HG03097 (cell line): ENCODE measurements at regions not wholly inside any gene's neighbourhood (a gene's known extent, or its start where the extent isn't known, plus 50 kb on each side); places are given as distances from the start of the nearest gene placed in this dataset.
"Not testable (repeated sequence)": the region's sequence is repeated elsewhere in the genome, so short reads cannot be mapped to it uniquely, and the experiment has no call there.

Experiments used
- ATAC-seq: cut with Tn5 transposase; IDR thresholded peaks from one replicate; pipeline ENCODE4 v1.9.1; 2021; ENCODE audit not compliant: unreplicated experiment, low FRiP score

GRCh38 chr1:146443088-146443870 lies 214.5 kb upstream of the NOTCH2NLA start:
- ATAC-seq: not testable (repeated sequence)

GRCh38 chr1:146438543-146438942 lies 209.7 kb upstream of the NOTCH2NLA start:
- ATAC-seq: not testable (repeated sequence)

- ATAC-seq: not testable (repeated sequence)
Measured at GRCh38 chr1:146416642-146417041, 187.8 kb upstream of the NOTCH2NLA start.

- ATAC-seq: not testable (repeated sequence)
Measured at GRCh38 chr1:146415017-146415416, 186.2 kb upstream of the NOTCH2NLA start.

- ATAC-seq: not testable (repeated sequence)
Measured at GRCh38 chr1:146413911-146414310, 185.1 kb upstream of the NOTCH2NLA start.

GRCh38 chr1:146411923-146412322 lies 183.1 kb upstream of the NOTCH2NLA start:
- not testable (repeated sequence) for ATAC-seq

- not testable (repeated sequence) for ATAC-seq
Measured at GRCh38 chr1:146409817-146410441, 181.1 kb upstream of the NOTCH2NLA start.

GRCh38 chr1:146409116-146409801 lies 180.4 kb upstream of the NOTCH2NLA start:
- ATAC-seq: not testable (repeated sequence)

- not testable (repeated sequence) for ATAC-seq
Measured at GRCh38 chr1:146401281-146401825, 172.5 kb upstream of the NOTCH2NLA start.

GRCh38 chr1:146400173-146401121 lies 171.6 kb upstream of the NOTCH2NLA start:
- ATAC-seq: not testable (repeated sequence)

GRCh38 chr1:146399225-146399624 lies 170.4 kb upstream of the NOTCH2NLA start:
- not testable (repeated sequence) for ATAC-seq

GRCh38 chr1:146396801-146397200 lies 168.0 kb upstream of the NOTCH2NLA start:
- ATAC-seq: not testable (repeated sequence)

GRCh38 chr1:146396242-146396641 lies 167.4 kb upstream of the NOTCH2NLA start:
- not testable (repeated sequence) for ATAC-seq

GRCh38 chr1:146393796-146394195 lies 165.0 kb upstream of the NOTCH2NLA start:
- not testable (repeated sequence) for ATAC-seq

GRCh38 chr1:146393154-146393553 lies 164.3 kb upstream of the NOTCH2NLA start:
- ATAC-seq: not testable (repeated sequence)

- ATAC-seq: not testable (repeated sequence)
Measured at GRCh38 chr1:146389178-146389577, 160.4 kb upstream of the NOTCH2NLA start.

GRCh38 chr1:146387750-146388469 lies 159.1 kb upstream of the NOTCH2NLA start:
- not testable (repeated sequence) for ATAC-seq

GRCh38 chr1:146386851-146387749 lies 158.3 kb upstream of the NOTCH2NLA start:
- peak; percentile 90 for ATAC-seq
